Cardiac fibroblast (primary cell): ENCODE measurements at regions not wholly inside any gene's neighbourhood (a gene's known extent, or its start where the extent isn't known, plus 50 kb on each side); places are given as distances from the start of the nearest gene placed in this dataset.

Source experiments
- DNase-seq, 2 donors: peaks; one replicate each; pipeline versions ENCODE4 v3.0.0 to v3.0.0-alpha.2; 2010; ENCODE audit warnings: low read depth in 2 of 2
- H3K4me3 ChIP-seq, 2 donors: replicated peaks in 1 of 2; 1 replicate in 1 of 2; 2 replicates in 1 of 2; pipeline ENCODE4 v1.5.1; 2011; ENCODE audit warnings: low read depth in 2 of 2, low read length in 2 of 2, mild to moderate bottlenecking in 2 of 2, moderate library complexity in 1 of 2
- TF ChIP-seq, protein P1 (sequence below): IDR thresholded peaks from one replicate; pipeline ENCODE4 v1.5.1; 2011; ENCODE audit warnings: low read depth, mild to moderate bottlenecking, low read length, inconsistent platforms

DNA sequence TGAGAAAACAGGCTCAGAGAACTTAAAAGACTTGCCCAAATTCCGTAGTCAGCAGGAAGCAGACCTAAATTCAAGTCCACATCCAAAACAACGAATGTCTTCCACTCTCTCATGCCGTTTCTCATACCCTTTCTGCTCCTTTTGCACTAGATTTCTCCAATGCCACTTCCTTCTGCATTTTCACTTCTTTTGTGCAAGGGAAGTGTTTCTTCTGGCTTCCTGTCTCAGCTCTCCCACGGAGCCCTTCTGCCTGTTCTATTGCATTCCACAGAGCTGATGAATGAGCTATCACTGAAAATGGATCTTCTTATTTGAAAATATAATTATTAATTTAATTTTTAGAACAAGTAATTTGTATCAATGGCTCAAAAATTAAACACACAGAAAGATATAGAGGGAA lies 56.1 kb upstream of the STK24 start:
- peak; percentile 12 to 22 for DNase-seq
- no peak overlapping the region for H3K4me3 ChIP-seq

DNA sequence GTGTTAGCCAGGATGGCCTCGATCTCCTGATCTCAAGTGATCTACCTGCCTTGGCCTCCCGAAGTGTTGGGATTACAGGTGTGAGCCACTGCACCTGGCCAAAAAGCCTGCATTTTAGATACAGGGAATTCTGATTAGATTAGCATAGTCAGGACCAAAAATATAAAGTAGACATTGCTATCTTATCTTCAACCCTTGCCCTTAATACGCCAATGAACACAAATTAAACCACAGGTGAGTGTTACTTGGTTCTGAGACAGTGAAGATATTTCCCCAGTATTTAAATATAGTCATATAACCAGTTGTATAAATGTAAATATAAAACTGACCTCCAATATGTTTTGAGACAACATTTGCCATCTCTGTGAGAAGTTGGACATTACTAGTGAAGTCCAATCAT lies 52.1 kb upstream of the STK24 start:
- DNase-seq: no peak
- TF ChIP-seq, protein P1, sequence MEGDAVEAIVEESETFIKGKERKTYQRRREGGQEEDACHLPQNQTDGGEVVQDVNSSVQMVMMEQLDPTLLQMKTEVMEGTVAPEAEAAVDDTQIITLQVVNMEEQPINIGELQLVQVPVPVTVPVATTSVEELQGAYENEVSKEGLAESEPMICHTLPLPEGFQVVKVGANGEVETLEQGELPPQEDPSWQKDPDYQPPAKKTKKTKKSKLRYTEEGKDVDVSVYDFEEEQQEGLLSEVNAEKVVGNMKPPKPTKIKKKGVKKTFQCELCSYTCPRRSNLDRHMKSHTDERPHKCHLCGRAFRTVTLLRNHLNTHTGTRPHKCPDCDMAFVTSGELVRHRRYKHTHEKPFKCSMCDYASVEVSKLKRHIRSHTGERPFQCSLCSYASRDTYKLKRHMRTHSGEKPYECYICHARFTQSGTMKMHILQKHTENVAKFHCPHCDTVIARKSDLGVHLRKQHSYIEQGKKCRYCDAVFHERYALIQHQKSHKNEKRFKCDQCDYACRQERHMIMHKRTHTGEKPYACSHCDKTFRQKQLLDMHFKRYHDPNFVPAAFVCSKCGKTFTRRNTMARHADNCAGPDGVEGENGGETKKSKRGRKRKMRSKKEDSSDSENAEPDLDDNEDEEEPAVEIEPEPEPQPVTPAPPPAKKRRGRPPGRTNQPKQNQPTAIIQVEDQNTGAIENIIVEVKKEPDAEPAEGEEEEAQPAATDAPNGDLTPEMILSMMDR: no peak
- H3K4me3 ChIP-seq: no peak overlapping the region

More for the DNA sequence above, 56.1 kb upstream of the STK24 start:
- TF ChIP-seq, protein P1: no peak
